ENCODE measurements at regions not wholly inside any gene's neighbourhood (a gene's known extent, or its start where the extent isn't known, plus 50 kb on each side); places are given as distances from the start of the nearest gene placed in this dataset.

GRCh38 chr7:155375337-155376277 is 77.9 kb downstream of the INSIG1 start:
- in situ Hi-C loops (cut with MboI; ENCODE audit: low sequenced_read_pairs), result loop anchor here (25.0 kb wide), 1 partner anchor 387 kb away; no protein-coding TSS in a partner anchor

DNA sequence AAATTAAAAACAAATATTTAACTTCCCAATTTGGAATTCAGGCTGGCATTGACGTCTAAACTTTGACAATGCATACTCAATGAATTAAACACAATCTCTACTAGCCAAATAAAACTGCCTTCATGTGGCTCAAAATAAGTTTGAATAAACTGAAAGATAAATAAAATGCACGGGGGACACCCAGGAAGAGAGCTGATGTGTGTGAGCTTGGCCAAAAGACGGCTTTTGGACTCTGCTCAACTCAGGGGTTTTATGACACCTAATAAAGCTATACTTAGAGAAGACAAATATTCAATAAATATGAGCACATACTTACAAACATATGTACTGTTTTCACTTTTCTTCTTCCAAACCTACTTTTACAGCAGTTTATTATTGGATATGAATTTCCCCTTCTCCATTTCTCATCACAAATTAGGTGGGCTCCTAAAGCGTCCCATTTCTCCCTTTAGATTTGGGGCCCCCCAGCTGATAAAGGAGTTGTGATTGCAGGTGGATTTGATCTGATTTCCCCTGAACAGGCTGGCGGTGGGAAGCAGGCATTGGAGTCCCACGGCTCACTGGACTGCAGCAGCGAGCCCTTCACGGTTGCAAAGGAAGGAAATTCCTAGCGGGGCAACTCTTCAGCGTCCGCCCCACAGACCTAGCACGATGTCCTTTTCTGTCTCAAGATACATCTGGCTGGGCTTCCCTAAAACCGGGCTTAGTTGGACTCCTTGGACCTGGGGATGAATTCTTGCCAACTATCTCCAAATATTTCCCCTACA is 79.6 kb downstream of the INSIG1 start:
- in situ Hi-C loops (cut with MboI; ENCODE audit: low sequenced_read_pairs), result loop anchor here (25.0 kb wide), 1 partner anchor 385 kb away; no protein-coding TSS in a partner anchor

DNA sequence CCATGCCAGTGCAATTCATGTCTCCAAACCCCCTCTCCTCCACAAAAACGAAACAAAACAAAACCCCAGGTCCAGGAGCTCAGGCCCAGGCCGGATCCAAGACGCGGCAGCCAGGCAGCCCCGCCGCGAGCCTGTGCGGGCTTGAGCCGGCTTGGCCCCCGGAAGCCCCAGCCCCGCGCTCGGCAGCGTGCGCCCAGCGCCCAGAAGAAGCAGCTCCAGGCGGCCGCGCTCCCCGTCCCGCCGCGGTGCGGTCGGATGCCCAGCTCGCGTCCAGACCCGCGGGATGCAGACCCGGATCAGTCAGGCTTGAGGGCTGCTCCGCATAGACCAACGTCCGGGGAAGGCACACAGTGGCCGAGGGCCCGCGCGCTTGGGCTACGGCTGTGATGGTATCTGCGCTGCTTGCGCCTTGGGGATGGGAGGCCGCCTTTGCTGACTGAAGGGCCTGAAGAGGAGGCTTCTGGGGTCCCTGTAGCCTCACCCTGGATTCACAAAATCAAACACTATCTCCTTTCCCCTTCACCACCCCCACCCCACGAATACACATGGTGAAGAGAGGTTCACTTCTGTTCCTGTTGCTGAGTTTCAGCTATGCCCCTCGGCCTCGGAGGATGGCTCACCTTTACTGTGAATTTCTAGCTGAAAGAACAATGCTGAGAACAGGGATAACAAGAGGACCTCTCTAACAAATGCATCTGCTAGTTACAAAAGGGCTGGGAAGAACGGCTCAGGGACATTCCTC is 79.9 kb upstream of the EN2 start:
- in situ Hi-C loops (cut with MboI; ENCODE audit: low sequenced_read_pairs), result loop anchor here (25.0 kb wide), 1 partner anchor 384 kb away; no protein-coding TSS in a partner anchor

- in situ Hi-C loops (cut with MboI; ENCODE audit: low sequenced_read_pairs), result loop anchor here (25.0 kb wide), 1 partner anchor 384 kb away; no protein-coding TSS in a partner anchor
These were observed 79.4 kb upstream of the EN2 start for GRCh38 chr7:155378580-155378934.

GRCh38 chr7:155378959-155379871 is 78.7 kb upstream of the EN2 start:
- in situ Hi-C loops (cut with MboI; ENCODE audit: low sequenced_read_pairs), result loop anchor here (25.0 kb wide), 1 partner anchor 383 kb away; no protein-coding TSS in a partner anchor

GRCh38 chr7:155380221-155380861 is 77.6 kb upstream of the EN2 start:
- in situ Hi-C loops (cut with MboI; ENCODE audit: low sequenced_read_pairs), result loop anchor here (25.0 kb wide), 1 partner anchor 382 kb away; no protein-coding TSS in a partner anchor

- in situ Hi-C loops (cut with MboI; ENCODE audit: low sequenced_read_pairs), result loop anchor here (25.0 kb wide), 1 partner anchor 381 kb away; no protein-coding TSS in a partner anchor
These were observed 76.7 kb upstream of the EN2 start for GRCh38 chr7:155380976-155381851.

DNA sequence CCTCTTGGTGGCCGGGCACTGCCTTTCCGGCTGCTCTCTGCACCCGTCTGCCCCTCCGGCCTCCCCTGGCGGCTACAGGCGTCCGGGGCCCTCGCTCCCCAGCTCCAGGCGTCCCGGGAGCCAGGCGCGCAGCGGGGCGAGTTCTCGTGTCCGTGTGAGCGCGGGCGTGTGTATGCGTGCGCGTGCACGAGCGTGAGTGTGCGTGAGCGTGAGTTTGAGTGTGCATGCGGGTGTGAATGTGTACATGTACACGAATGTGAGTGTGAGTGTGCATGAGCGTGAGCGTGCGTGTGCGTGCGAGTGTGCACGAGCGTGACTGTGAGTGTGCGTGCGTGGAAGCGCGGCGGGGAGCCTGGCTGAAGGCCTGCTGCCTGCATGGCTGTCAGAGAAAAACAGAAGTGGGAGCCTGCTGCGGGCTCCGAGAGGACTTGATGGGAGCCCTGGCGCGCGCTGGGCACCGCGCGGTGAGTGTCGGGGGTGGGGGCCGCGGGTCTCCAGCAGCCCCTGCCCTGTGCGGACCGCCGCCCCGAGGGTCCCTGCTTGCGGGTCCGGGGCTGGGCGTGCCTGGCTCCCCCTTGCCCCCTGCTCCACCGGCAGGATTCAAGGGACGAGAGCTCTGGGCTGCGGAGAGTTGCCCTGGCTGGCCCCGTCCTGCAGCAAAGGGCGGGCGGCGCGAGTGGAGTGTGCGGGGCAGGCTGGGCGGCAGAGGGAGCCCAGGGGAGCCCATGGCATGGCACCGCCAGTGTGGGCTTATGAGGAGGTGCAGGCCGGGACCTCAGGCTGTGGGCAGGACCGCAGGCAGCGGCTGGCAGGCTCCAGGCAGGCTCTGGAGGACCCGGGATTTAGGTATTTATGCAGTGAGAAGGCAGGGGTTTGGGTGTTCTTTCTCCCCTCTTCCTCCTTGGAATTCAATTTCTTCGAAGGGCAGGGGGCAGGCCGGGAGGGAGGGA is 75.8 kb upstream of the EN2 start:
- in situ Hi-C loops (cut with MboI; ENCODE audit: low sequenced_read_pairs), result loop anchor here (25.0 kb wide), 1 partner anchor 380 kb away; no protein-coding TSS in a partner anchor

DNA sequence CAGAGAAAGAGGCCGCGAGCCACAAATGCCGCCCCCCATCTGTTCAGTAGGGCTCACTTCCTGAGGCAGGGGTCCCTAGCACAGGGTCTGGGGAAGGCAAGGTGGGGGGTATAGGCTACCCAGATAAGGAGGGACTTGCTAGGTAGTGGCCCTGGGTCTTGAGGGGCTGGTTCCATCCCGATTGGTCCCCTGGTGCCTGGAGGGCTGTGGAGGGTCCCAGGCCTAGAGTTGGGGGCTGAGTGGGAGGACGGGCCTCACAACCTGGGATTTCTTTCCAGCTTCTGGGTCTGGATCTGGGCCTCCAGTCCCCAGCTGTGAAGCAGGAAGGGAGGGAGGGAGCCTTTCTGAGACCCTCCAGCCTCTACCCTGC is 75.1 kb upstream of the EN2 start:
- in situ Hi-C loops (cut with MboI; ENCODE audit: low sequenced_read_pairs), result loop anchor here (25.0 kb wide), 1 partner anchor 380 kb away; no protein-coding TSS in a partner anchor

DNA sequence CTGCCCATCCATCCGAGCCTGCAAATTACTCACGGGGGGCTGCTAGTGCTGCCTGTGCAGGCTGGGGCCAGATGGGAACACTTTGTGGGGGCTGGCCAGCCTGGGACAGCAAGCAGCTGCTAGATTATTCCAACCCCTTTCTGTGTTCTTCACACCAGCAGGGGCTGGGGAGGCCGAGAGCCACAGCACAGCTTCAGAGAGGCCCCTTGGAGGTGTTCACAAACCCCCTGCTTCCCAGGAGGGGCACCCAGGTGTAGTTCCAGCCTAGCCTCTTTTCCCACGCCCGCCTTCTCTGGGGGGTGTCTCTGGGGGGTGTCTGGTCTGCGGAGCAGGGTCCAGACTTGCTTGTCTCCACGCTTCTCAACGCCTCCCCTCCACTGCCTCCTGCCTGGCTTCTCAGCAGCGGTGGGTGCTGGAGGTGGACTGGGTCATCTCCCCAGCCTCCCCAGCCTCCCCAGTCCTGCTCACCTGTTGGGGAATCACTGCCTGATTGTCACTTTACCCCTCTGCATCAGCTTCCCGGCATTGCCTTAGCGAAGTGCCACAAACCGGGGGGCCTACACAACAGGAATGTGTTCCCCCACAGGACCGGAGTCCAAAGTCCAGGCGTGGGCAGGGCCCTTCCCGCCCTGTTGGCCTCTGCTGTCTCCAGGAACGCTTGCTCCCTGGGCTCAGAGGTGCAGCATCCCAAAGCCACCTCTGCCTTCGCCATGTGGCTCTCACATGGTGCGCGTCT is 74.0 kb upstream of the EN2 start:
- in situ Hi-C loops (cut with MboI; ENCODE audit: low sequenced_read_pairs), result loop anchor here (25.0 kb wide), 1 partner anchor 378 kb away; no protein-coding TSS in a partner anchor

DNA sequence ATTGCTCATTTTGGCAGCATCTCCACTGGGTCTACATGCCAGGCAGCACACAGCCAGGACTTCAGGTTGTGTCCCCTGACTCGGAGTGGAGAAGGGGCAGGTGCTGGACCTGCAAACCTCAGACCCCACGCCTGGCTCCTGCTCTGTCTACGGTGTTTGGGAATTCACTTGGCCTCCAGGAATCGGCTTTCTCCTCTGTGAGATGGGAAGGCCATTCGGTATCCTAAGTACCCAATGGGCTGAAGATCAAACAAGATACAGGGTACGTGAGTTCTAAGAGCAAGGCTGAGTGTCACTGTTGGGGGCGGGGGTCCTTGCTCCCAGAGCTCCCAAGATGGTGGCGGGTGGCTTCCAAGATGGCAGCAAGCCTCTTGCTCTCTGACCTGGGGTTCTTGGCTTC is 73.2 kb upstream of the EN2 start:
- in situ Hi-C loops (cut with MboI; ENCODE audit: low sequenced_read_pairs), result loop anchor here (25.0 kb wide), 1 partner anchor 378 kb away; no protein-coding TSS in a partner anchor

DNA sequence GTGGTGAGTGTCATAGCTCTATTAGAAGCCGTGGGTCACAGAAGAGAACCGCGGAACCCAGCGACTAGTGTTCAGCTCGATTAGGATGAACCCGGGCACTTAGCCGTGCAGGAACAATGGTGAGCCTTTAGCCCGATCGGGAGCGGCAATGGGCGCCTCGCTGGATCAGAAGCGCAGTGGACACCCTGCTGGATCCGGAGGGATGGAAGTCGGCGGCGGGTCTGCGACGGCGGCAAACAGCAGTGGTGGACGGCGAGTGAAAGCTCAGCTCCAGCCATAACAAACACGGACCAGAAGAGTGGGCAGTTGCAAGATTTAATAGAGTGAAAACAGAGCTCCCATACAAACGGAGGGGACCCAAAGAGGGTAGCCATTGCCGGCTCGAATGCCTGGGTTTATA is 72.7 kb upstream of the EN2 start:
- in situ Hi-C loops (cut with MboI; ENCODE audit: low sequenced_read_pairs), result loop anchor here (25.0 kb wide), 1 partner anchor 377 kb away; no protein-coding TSS in a partner anchor

DNA sequence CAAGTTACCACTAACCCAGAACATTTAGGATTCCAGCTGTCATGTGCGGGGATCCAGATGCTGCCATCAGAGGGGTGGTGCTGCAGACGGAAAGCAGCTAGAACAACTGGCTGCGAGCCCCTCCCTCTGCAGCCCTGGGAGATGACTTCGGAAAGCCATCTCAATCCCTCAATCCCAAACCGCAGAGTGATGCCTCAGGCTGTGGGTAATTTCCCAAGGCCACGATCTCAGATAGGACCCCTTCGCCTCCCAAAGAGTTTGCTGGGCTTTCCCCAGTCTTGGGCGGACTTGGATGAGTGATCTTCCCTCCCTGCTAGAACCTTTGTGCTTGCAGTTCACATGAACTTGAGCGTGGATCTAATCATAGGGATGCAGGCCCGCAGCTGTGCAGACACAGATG is 71.3 kb upstream of the EN2 start:
- in situ Hi-C loops (cut with MboI; ENCODE audit: low sequenced_read_pairs), result loop anchor here (25.0 kb wide), 1 partner anchor 376 kb away; no protein-coding TSS in a partner anchor

- in situ Hi-C loops (cut with MboI; ENCODE audit: low sequenced_read_pairs), result loop anchor here (25.0 kb wide), 1 partner anchor 375 kb away; no protein-coding TSS in a partner anchor
These were observed 70.8 kb upstream of the EN2 start for GRCh38 chr7:155387066-155387620.

GRCh38 chr7:155388561-155388960 is 69.4 kb upstream of the EN2 start:
- in situ Hi-C loops (cut with MboI; ENCODE audit: low sequenced_read_pairs), result loop anchor here (25.0 kb wide), 1 partner anchor 374 kb away; no protein-coding TSS in a partner anchor

DNA sequence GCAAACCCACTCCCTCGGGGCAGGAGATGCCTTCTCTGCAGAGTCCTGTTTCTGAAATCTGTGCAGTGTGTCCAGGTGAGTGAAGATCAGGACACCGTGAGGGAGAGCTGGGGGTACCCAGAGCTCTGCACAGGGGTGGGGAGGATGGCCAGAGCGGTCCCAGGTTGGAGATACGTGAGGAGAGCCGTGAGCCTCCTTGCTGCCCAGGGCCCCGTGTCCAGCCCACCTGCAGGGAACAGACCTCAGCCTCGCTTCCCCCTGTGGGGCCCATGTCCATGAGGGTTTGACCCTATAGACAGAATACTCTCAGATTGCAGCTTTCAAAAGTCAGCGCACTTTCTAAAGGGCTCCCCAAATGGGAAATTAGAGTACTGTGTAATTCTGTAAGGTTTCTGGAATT is 66.5 kb upstream of the EN2 start:
- in situ Hi-C loops (cut with MboI; ENCODE audit: low sequenced_read_pairs), result loop anchor here (25.0 kb wide), 1 partner anchor 371 kb away; no protein-coding TSS in a partner anchor

Data from HL-60/S4 (cell line).